Activated B cell treated with CpG ODN at 0.5 μM for 24 hours (primary cell): ENCODE measurements at regions not wholly inside any gene's neighbourhood (a gene's known extent, or its start where the extent isn't known, plus 50 kb on each side); places are given as distances from the start of the nearest gene placed in this dataset.

ENCODE experiments used
- ATAC-seq: fragments of 200-7000 bp; cut with Tn5 transposase; one replicate; pipeline ENCODE4 v1.10.0; 2021; ENCODE audit warnings: low read depth, mild to moderate bottlenecking, moderate library complexity
- CTCF ChIA-PET: fragments of 350-600 bp; sonication (Branson Sonifier 250); formaldehyde crosslinking; loops from one replicate; lab custom pipeline; 2021; ENCODE audit warnings: antibody characterized with exemption; lab: Charles Lee
- POLR2A ChIA-PET: fragments of 350-600 bp; sonication (Branson Sonifier 250); formaldehyde crosslinking; loops from one replicate; lab custom pipeline; 2021; ENCODE audit warnings: antibody characterized with exemption; lab: Charles Lee
- DNase-seq: peaks from one replicate; pipeline ENCODE4 v3.0.0; 2022
- H3K27ac Mint-ChIP-seq: one replicate; pipeline ENCODE4 v1.8.0; 2020; ENCODE audit warnings: mixed read lengths
- H3K27me3 Mint-ChIP-seq: one replicate; pipeline ENCODE4 v1.8.0; 2021; ENCODE audit warnings: mixed read lengths
- H3K36me3 Mint-ChIP-seq: one replicate; pipeline ENCODE4 v1.8.0; 2021; ENCODE audit warnings: low read depth, mixed read lengths
- H3K4me1 Mint-ChIP-seq: one replicate; pipeline ENCODE4 v1.8.0; 2021; ENCODE audit warnings: mixed read lengths
- H3K4me3 Mint-ChIP-seq: one replicate; pipeline ENCODE4 v1.8.0; 2020; ENCODE audit warnings: mild to moderate bottlenecking, mixed read lengths
- H3K9me3 Mint-ChIP-seq: one replicate; pipeline ENCODE4 v1.8.0; 2020; ENCODE audit warnings: mixed read lengths
- intact Hi-C: fragments of 100-400 bp; cut with micrococcal nuclease; formaldehyde crosslinking; loops from one replicate; pipeline ENCODE4 v1.15.1; 2024
- TF ChIP-seq, protein P1 (sequence below): fragments of 200-600 bp; IDR thresholded peaks from one replicate; pipeline ENCODE4 v1.8.0; 2022; ENCODE audit warnings: antibody characterized with exemption, mild to moderate bottlenecking

- ATAC-seq, result no peak
- Mint-ChIP-seq H3K9me3 (peaks cover 8% of the 10 kb centered on the region), H3K36me3 (no peaks in the 10 kb centered on the region), H3K27me3 (no peaks in the 10 kb centered on the region), H3K27ac (no peak overlapping the region), H3K4me1 (no peaks in the 10 kb centered on the region), H3K4me3 (no peak overlapping the region)
- ChIA-PET POLR2A (no interaction called here), CTCF (no interaction called here)
- TF ChIP-seq, protein P1, sequence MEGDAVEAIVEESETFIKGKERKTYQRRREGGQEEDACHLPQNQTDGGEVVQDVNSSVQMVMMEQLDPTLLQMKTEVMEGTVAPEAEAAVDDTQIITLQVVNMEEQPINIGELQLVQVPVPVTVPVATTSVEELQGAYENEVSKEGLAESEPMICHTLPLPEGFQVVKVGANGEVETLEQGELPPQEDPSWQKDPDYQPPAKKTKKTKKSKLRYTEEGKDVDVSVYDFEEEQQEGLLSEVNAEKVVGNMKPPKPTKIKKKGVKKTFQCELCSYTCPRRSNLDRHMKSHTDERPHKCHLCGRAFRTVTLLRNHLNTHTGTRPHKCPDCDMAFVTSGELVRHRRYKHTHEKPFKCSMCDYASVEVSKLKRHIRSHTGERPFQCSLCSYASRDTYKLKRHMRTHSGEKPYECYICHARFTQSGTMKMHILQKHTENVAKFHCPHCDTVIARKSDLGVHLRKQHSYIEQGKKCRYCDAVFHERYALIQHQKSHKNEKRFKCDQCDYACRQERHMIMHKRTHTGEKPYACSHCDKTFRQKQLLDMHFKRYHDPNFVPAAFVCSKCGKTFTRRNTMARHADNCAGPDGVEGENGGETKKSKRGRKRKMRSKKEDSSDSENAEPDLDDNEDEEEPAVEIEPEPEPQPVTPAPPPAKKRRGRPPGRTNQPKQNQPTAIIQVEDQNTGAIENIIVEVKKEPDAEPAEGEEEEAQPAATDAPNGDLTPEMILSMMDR, result no peak
- DNase-seq, result no peak
- intact Hi-C loops, result no loop called here
These were observed 1228.3 kb upstream of the CHAC2 start for GRCh38 chr2:52539026-52539970.

DNA sequence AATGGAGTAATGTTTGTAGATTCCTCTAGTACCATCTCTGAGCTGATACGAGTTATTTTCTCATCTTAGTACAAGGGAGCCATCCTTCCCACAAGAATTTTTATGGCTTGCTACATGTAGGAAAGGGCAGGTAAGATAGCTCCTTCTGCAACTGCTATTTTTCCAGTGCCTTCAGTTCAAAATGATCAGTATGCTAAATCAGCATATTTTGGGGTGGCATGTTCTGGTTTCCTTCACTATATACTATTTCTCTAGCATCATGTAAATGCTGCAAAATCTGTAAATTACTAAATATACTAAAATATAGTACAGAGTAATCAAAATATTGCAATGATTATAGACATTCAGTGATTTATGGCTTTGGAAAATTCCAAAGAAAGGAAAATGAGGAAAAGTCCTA, 1230.0 kb upstream of the CHAC2 start:
- peaks cover 4% of the 10 kb centered on the region for H3K9me3 Mint-ChIP-seq
- H3K36me3 Mint-ChIP-seq, result no peaks in the 10 kb centered on the region
- intact Hi-C loops, result no loop called here
- ChIA-PET CTCF (no interaction called here), POLR2A (no interaction called here)
- ATAC-seq (no peak), DNase-seq (no peak)
- no peaks in the 10 kb centered on the region for H3K27me3 Mint-ChIP-seq
- H3K27ac Mint-ChIP-seq, result no peak overlapping the region
- no peak overlapping the region for H3K4me3 Mint-ChIP-seq
- TF ChIP-seq, protein P1, result no peak
- no peaks in the 10 kb centered on the region for H3K4me1 Mint-ChIP-seq

DNA sequence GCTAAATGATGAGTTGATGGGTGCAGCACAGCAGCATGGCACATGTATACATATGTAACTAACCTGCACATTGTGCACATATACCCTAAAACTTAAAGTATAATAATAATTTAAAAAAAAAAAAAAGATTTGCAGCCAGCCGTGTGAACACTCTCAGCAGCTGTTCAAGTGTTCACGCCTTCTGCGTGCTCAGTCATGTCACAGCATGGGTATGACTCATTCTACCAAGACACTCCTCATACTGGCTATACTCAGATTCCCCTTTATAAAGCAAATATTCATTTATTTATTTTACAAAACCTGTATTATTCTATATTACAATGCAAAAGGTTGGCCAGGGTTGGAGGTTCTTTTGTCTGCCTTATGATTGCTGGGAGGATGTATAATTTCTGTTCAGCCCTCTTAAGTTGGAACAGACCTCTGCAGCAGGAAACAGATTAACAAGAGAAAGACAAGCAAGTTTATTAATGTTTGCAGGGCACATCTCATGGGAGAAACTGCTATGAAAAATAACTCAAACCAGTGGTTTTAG, 1230.6 kb upstream of the CHAC2 start:
- Mint-ChIP-seq H3K36me3 (no peaks in the 10 kb centered on the region), H3K27ac (no peak overlapping the region), H3K4me1 (no peaks in the 10 kb centered on the region), H3K27me3 (no peaks in the 10 kb centered on the region), H3K9me3 (peaks cover 2% of the 10 kb centered on the region), H3K4me3 (no peak overlapping the region)
- ChIA-PET POLR2A (no interaction called here), CTCF (no interaction called here)
- TF ChIP-seq, protein P1, result no peak
- DNase-seq, result no peak
- intact Hi-C loops, result no loop called here
- ATAC-seq, result no peak

DNA sequence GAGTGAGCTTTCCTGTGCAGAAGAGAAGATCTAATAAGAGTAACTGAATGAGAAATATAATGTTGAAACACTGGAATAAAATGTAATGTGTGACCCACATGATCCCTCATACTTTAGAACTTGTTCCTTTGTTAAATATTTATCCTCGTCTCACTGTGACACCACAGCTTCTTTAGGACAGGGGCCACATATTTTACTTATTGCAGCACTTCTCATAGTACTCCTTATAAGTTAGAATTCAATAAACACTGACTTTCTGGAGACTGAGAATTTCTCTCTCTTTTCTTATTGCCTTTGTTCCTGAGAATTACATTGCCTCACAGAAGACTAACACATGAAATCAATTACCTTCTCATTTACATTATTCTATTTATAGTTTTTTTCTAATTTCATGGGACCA, 1234.6 kb upstream of the CHAC2 start:
- TF ChIP-seq, protein P1, result no peak
- no peak for ATAC-seq
- H3K36me3 Mint-ChIP-seq, result no peaks in the 10 kb centered on the region
- intact Hi-C loops, result no loop called here
- H3K9me3 Mint-ChIP-seq, result no peaks in the 10 kb centered on the region
- no peaks in the 10 kb centered on the region for H3K27me3 Mint-ChIP-seq
- H3K27ac Mint-ChIP-seq, result no peak overlapping the region
- CTCF ChIA-PET, result no interaction called here
- POLR2A ChIA-PET, result no interaction called here
- no peaks in the 10 kb centered on the region for H3K4me1 Mint-ChIP-seq
- no peak for DNase-seq
- no peak overlapping the region for H3K4me3 Mint-ChIP-seq

- ChIA-PET CTCF (no interaction called here), POLR2A (no interaction called here)
- Mint-ChIP-seq H3K27me3 (no peaks in the 10 kb centered on the region), H3K4me3 (no peak overlapping the region), H3K4me1 (no peaks in the 10 kb centered on the region), H3K36me3 (no peaks in the 10 kb centered on the region), H3K9me3 (peaks cover 3% of the 10 kb centered on the region), H3K27ac (no peak overlapping the region)
- TF ChIP-seq, protein P1, result no peak
- DNase-seq, result no peak
- ATAC-seq, result no peak
- intact Hi-C loops, result no loop called here
These were observed 1240.9 kb upstream of the CHAC2 start for GRCh38 chr2:52526735-52527134.
